ENCODE measurements at regions not wholly inside any gene's neighbourhood (a gene's known extent, or its start where the extent isn't known, plus 50 kb on each side); places are given as distances from the start of the nearest gene placed in this dataset.

DNA sequence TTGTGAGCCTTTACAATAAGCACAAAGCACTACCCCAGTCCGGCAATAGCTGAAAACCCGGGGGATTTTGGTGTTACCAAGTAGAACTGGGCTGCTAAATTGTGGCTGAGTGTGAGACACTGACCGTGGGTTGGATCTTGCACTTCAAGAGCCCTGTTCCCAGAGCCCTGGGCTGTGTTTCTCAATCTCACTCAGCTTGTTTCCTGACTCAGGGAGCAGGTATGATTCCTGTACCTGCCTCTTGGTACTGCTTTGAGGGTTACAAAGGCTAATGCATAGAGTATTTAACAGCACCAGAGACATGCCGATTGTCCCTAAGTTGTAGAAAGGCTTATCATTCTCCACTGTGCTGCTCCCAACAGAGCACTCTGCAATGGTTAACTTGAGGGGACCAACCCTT lies 134.6 kb downstream of the TEX36 start:
- H3K4me3 ChIP-seq (ENCODE audit: low read depth, low read length) = no peak overlapping the region
- H3K27me3 ChIP-seq (ENCODE audit: control insufficient read depth, insufficient read depth, low read length) = peaks cover 10% of the 10 kb centered on the region
- H3K36me3 ChIP-seq (ENCODE audit: control insufficient read depth, insufficient read depth, low read length) = no peaks in the 10 kb centered on the region
- TF ChIP-seq CTCF (IDR thresholded peaks at IDR 0.05; ENCODE audit: insufficient read depth, low read length, poor library complexity, severe bottlenecking) = no peak
- no peak for DNase-seq (ENCODE audit: low read depth)

DNA sequence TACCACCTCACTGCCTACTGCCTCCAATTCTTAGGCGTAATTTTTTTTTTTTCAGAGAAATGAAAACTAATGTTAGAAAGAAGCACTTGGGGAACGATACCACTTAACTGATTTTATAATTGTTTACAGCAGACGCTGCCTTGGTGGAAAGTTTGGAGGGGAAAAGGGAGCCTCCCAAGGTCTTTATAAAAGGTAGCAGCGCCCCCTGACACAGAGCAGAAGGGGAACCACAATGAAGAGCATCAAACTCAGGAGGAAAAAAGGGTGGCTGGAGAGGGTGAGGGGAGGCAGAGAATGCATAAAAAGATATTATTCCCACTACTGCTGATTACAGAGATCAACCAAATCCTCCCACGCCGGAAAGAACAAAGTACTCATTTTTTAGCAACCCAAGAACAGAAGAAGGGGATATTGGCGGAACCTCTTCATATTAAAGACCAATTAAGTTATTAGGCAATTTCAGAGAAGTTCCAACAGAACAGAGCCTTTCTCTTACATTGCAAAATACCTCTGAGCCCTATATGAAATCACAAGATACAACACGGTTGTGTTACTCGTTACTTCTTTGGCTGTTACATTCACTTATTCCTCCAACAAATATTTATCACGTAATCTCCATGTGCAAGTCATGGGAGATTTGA lies 135.8 kb downstream of the TEX36 start:
- no peak overlapping the region for H3K4me3 ChIP-seq (ENCODE audit: low read depth, low read length)
- DNase-seq (ENCODE audit: low read depth) = no peak
- TF ChIP-seq CTCF (IDR thresholded peaks at IDR 0.05; ENCODE audit: insufficient read depth, low read length, poor library complexity, severe bottlenecking) = no peak
- H3K36me3 ChIP-seq (ENCODE audit: control insufficient read depth, insufficient read depth, low read length) = no peaks in the 10 kb centered on the region
- H3K27me3 ChIP-seq (ENCODE audit: control insufficient read depth, insufficient read depth, low read length) = peaks cover 13% of the 10 kb centered on the region

DNA sequence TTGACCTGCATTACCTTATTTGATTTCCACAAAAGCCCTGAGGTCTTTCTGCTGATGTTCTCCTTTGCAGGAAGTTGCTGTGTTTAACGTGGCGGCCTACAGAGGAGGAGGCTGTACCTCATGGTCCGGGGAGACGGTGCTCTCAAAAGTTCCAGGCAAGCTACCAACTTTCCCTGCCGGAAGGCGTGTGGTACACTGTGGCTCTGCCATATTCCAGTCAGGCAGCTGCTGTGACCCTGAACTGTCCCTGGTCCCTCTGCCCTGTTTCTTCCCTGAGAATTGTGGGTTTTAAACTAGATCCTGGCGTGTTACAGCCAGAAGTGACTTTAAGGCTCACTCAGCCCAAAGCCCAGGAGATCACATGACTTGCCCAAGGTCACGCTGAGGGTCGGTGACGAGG lies 139.2 kb downstream of the TEX36 start:
- no peak for DNase-seq (ENCODE audit: low read depth)
- Histone ChIP-seq H3K4me3 (ENCODE audit: low read depth, low read length) (no peak overlapping the region), H3K36me3 (ENCODE audit: control insufficient read depth, insufficient read depth, low read length) (no peaks in the 10 kb centered on the region), H3K27me3 (ENCODE audit: control insufficient read depth, insufficient read depth, low read length) (peaks cover 25% of the 10 kb centered on the region)
- no peak for TF ChIP-seq CTCF (IDR thresholded peaks at IDR 0.05; ENCODE audit: insufficient read depth, low read length, poor library complexity, severe bottlenecking)

DNA sequence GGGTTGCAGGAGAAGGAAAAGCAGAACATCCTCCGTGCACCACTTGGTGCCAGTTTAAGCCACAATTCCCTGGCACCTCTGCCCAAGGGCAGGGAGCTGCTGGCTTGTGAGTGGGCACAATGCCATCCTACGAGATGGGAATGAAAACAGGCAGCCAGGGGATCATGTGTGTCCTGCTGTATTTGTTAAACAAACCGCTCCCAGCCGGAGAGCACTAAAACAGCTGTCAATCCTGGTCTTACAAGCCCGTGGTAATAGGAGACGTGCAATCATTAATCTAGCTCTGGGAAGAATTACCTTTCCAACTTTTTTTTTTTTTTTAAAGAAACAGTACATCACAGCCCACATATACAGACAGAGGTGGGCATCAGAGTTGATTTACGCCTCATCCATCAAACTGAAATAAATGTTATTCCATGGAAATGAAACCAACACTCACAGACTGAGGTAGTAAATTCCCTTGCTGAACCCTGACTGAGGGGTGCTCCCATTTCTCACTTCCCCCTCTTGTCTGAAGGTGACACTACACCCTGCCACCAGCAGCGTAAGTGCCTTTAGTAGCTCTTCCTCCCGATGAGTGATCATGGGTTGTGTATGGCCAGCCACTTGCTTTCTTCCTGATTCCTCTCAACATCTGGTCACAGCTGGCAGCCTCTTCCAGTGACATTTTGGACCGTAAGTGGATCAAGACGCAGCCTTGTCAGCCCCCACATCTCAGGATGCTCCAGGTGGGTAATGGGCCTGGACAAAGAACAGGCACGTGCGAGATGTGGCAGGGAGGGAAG lies 143.8 kb downstream of the TEX36 start:
- peak; percentile 7 for DNase-seq (ENCODE audit: low read depth)
- TF ChIP-seq CTCF (IDR thresholded peaks at IDR 0.05; ENCODE audit: insufficient read depth, low read length, poor library complexity, severe bottlenecking) = no peak
- no peaks in the 10 kb centered on the region for H3K36me3 ChIP-seq (ENCODE audit: control insufficient read depth, insufficient read depth, low read length)
- H3K4me3 ChIP-seq (ENCODE audit: low read depth, low read length) = no peak overlapping the region
- H3K27me3 ChIP-seq (ENCODE audit: control insufficient read depth, insufficient read depth, low read length) = peaks cover 31% of the 10 kb centered on the region

- Histone ChIP-seq H3K36me3 (ENCODE audit: control insufficient read depth, insufficient read depth, low read length) (no peaks in the 10 kb centered on the region), H3K4me3 (ENCODE audit: low read depth, low read length) (no peak overlapping the region), H3K27me3 (ENCODE audit: control insufficient read depth, insufficient read depth, low read length) (peaks cover 29% of the 10 kb centered on the region)
- no peak for DNase-seq (ENCODE audit: low read depth)
- TF ChIP-seq CTCF (IDR thresholded peaks at IDR 0.05; ENCODE audit: insufficient read depth, low read length, poor library complexity, severe bottlenecking) = no peak
Observed at GRCh38 chr10:125536236-125536635, 146.7 kb downstream of the TEX36 start.

Data from kidney epithelial cell (primary cell).